ENCODE measurements at regions not wholly inside any gene's neighbourhood (a gene's known extent, or its start where the extent isn't known, plus 50 kb on each side); places are given as distances from the start of the nearest gene placed in this dataset.

- 83 to 100% methylated on average over 1 of the region's 1 CpG for WGBS, 2 experiments (ENCODE audit: insufficient coverage in 2 of 2)
- no peak overlapping the region for H3K4me3 ChIP-seq (ENCODE audit: extremely low read depth, insufficient read depth, low read length, poor library complexity, severe bottlenecking)
- H3K4me1 ChIP-seq (ENCODE audit: control insufficient read depth, insufficient read depth, low read length, poor library complexity, severe bottlenecking): peaks cover 11% of the 10 kb centered on the region
- H3K9me3 ChIP-seq (ENCODE audit: control insufficient read depth, low read length): no peaks in the 10 kb centered on the region
- no peak overlapping the region for H3K27ac ChIP-seq (ENCODE audit: low read depth, low read length, severe bottlenecking)
- no peaks in the 10 kb centered on the region for H3K36me3 ChIP-seq (ENCODE audit: control insufficient read depth, insufficient read depth, low read length)
Measured at GRCh38 chr10:108583877-108584276, 1339.4 kb downstream of the XPNPEP1 start.

GRCh38 chr10:108582888-108583287, 1340.4 kb downstream of the XPNPEP1 start:
- 60 to 70% methylated on average over 1 of the region's 1 CpG for WGBS, 2 experiments (ENCODE audit: insufficient coverage in 2 of 2)
- H3K4me3 ChIP-seq (ENCODE audit: extremely low read depth, insufficient read depth, low read length, poor library complexity, severe bottlenecking): no peak overlapping the region
- H3K27ac ChIP-seq (ENCODE audit: low read depth, low read length, severe bottlenecking): peak overlapping the region; percentile 71
- H3K4me1 ChIP-seq (ENCODE audit: control insufficient read depth, insufficient read depth, low read length, poor library complexity, severe bottlenecking): peaks cover 16% of the 10 kb centered on the region
- H3K36me3 ChIP-seq (ENCODE audit: control insufficient read depth, insufficient read depth, low read length): no peaks in the 10 kb centered on the region
- no peaks in the 10 kb centered on the region for H3K9me3 ChIP-seq (ENCODE audit: control insufficient read depth, low read length)

DNA sequence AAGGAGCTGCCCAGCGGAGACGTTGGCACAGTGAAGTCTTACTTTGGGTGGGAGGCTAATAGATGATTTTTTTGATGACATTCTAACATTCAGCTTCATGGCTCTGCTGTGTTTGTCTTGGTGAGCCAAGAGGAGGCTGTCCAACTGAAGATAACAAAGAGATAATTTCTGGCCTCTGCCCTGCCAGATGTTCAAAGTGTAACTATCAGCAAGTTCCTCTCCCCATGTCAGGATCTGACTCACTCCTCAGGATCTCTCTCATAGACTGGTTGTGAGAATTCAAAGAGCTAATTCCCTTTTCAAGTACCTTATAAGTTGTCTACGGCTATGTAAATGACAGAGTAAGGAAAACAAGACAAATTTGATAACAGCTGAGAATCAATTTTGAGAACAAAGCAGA, 1340.9 kb downstream of the XPNPEP1 start:
- WGBS, 2 experiments (ENCODE audit: insufficient coverage in 2 of 2): 83 to 88% methylated on average over 2 of the region's 3 CpGs
- Histone ChIP-seq H3K27ac (ENCODE audit: low read depth, low read length, severe bottlenecking) (peak overlapping the region; percentile 71), H3K4me1 (ENCODE audit: control insufficient read depth, insufficient read depth, low read length, poor library complexity, severe bottlenecking) (peaks cover 17% of the 10 kb centered on the region), H3K9me3 (ENCODE audit: control insufficient read depth, low read length) (no peaks in the 10 kb centered on the region), H3K4me3 (ENCODE audit: extremely low read depth, insufficient read depth, low read length, poor library complexity, severe bottlenecking) (no peak overlapping the region), H3K36me3 (ENCODE audit: control insufficient read depth, insufficient read depth, low read length) (no peaks in the 10 kb centered on the region)

- no peak overlapping the region for H3K27ac ChIP-seq (ENCODE audit: low read depth, low read length, severe bottlenecking)
Measured at GRCh38 chr10:108578258-108578657, 1345.1 kb downstream of the XPNPEP1 start.

GRCh38 chr10:108574233-108574632, 1349.1 kb downstream of the XPNPEP1 start:
- no peaks in the 10 kb centered on the region for H3K36me3 ChIP-seq (ENCODE audit: control insufficient read depth, insufficient read depth, low read length)
- no peak overlapping the region for H3K27ac ChIP-seq (ENCODE audit: low read depth, low read length, severe bottlenecking)
- H3K4me3 ChIP-seq (ENCODE audit: extremely low read depth, insufficient read depth, low read length, poor library complexity, severe bottlenecking): no peak overlapping the region
- no peaks in the 10 kb centered on the region for H3K9me3 ChIP-seq (ENCODE audit: control insufficient read depth, low read length)
- WGBS, 2 experiments (ENCODE audit: insufficient coverage in 2 of 2): no CpG with 5 or more reads among the region's 1 CpG
- H3K4me1 ChIP-seq (ENCODE audit: control insufficient read depth, insufficient read depth, low read length, poor library complexity, severe bottlenecking): peaks cover 6% of the 10 kb centered on the region

More at GRCh38 chr10:108578258-108578657, 1345.1 kb downstream of the XPNPEP1 start:
- 80 to 100% methylated on average over 1 of the region's 1 CpG for WGBS, 2 experiments (ENCODE audit: insufficient coverage in 2 of 2)
- Histone ChIP-seq H3K4me1 (ENCODE audit: control insufficient read depth, insufficient read depth, low read length, poor library complexity, severe bottlenecking) (peaks cover 17% of the 10 kb centered on the region), H3K4me3 (ENCODE audit: extremely low read depth, insufficient read depth, low read length, poor library complexity, severe bottlenecking) (no peak overlapping the region), H3K9me3 (ENCODE audit: control insufficient read depth, low read length) (no peaks in the 10 kb centered on the region), H3K36me3 (ENCODE audit: control insufficient read depth, insufficient read depth, low read length) (no peaks in the 10 kb centered on the region)

GRCh38 chr10:108568824-108569223, 1354.5 kb downstream of the XPNPEP1 start:
- Histone ChIP-seq H3K27ac (ENCODE audit: low read depth, low read length, severe bottlenecking) (no peak overlapping the region), H3K4me1 (ENCODE audit: control insufficient read depth, insufficient read depth, low read length, poor library complexity, severe bottlenecking) (no peaks in the 10 kb centered on the region), H3K36me3 (ENCODE audit: control insufficient read depth, insufficient read depth, low read length) (no peaks in the 10 kb centered on the region), H3K4me3 (ENCODE audit: extremely low read depth, insufficient read depth, low read length, poor library complexity, severe bottlenecking) (no peak overlapping the region), H3K9me3 (ENCODE audit: control insufficient read depth, low read length) (no peaks in the 10 kb centered on the region)
- no CpG with 5 or more reads among the region's 2 CpGs for WGBS, 2 experiments (ENCODE audit: insufficient coverage in 2 of 2)

DNA sequence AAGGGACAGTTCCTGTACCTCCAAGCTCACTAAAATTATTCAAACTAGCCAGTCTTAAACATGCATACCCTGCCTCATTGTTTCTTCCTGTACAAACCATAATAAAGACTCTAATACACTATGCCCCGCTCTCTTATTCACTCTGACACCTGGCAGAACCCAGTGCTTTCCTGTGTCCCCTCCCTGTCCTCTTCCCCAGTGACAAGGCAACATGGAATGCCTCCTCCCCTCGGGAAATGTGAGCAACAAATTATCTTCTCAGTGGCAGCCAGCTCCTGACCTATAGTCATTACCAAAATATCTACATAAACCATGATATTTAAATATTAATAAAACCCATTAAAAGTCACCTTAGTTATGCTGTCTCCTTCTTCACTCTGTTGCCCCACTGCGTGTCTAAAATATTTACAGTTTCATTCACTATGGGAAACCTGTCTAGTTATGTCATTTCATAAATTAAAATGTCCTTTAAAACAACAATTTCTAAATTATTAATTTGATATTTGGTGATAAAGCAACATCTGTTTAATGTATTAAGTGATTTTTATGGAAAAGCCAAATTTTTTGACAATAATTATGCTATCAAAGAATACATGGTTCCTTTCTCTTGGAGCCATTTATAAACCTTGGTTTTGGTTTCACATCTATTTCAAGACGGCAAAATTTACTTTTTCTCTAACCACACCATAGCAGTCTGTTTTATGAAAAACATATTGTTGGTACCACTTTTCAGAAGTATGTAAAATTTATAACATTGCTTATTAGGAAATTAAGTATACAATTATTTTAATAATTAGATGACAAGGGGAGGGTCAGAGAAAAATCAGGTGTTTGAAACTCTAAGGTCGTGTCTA, 1355.2 kb downstream of the XPNPEP1 start:
- Histone ChIP-seq H3K27ac (ENCODE audit: low read depth, low read length, severe bottlenecking) (no peak overlapping the region), H3K9me3 (ENCODE audit: control insufficient read depth, low read length) (no peaks in the 10 kb centered on the region), H3K4me3 (ENCODE audit: extremely low read depth, insufficient read depth, low read length, poor library complexity, severe bottlenecking) (no peak overlapping the region), H3K4me1 (ENCODE audit: control insufficient read depth, insufficient read depth, low read length, poor library complexity, severe bottlenecking) (no peaks in the 10 kb centered on the region), H3K36me3 (ENCODE audit: control insufficient read depth, insufficient read depth, low read length) (no peaks in the 10 kb centered on the region)
- WGBS, 2 experiments (ENCODE audit: insufficient coverage in 2 of 2): 82 to 93% methylated on average over 1 to 2 of the region's 5 CpGs

DNA sequence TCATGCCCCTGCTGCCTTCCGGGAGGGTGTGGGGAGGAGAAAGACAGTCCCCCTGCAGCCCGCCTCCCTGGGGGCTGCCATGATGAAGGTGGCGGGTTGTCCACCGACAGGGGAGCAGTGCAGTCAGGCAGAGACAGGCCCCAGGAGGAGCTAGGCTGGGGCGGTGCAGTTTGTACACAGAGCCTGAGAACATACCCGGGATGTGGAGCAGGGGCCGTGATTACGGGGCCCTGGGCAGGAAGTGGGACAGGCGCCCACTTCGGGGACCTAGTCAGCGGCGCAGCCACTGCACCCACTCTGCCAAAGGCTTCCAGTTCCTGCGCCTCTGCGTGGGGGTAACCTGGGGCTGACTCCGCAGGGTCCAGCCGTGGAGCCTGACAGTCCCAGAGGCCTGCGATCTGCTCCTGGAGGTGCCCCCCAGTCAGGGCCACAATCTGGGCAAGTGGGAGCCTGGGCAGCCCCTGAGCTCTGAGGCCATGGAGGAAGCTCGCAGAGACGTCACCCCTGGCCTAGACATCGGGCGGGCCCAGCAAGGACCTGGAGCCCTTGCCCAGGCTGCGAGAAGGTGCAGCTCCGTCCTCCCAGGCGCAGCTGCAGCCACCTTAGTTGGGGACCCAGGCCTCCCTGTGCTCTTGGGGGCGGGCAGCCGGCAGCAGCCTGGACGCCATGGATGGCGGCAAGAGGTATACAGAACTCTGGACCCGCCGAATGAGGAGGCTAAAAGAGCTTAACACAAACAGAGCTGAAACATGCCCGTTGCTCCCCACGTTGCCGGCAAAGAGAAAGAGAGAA, 1356.8 kb downstream of the XPNPEP1 start:
- Histone ChIP-seq H3K27ac (ENCODE audit: low read depth, low read length, severe bottlenecking) (no peak overlapping the region), H3K4me1 (ENCODE audit: control insufficient read depth, insufficient read depth, low read length, poor library complexity, severe bottlenecking) (no peaks in the 10 kb centered on the region), H3K9me3 (ENCODE audit: control insufficient read depth, low read length) (no peaks in the 10 kb centered on the region), H3K4me3 (ENCODE audit: extremely low read depth, insufficient read depth, low read length, poor library complexity, severe bottlenecking) (no peak overlapping the region), H3K36me3 (ENCODE audit: control insufficient read depth, insufficient read depth, low read length) (no peaks in the 10 kb centered on the region)
- 93 to 94% methylated on average over 32 of the region's 33 CpGs for WGBS, 2 experiments (ENCODE audit: insufficient coverage in 2 of 2)

DNA sequence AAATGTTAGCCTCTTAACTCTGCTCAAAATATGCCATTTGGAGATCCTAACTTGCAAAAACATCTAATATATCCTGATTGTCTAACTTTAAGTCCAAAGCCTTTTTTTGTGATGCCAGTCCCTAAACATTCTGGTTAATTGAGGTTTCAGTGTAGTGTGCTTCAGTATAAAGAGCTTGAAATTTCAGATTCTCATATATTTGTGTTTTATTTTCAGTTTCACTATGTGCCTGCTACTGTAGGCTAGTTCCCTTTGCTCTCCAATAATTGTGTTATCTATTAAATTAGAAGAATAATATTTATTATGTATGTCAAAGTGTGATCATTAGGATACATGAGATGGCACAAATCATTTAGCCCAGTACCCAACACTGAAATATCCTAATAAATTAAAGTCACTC, 1361.2 kb downstream of the XPNPEP1 start:
- Histone ChIP-seq H3K9me3 (ENCODE audit: control insufficient read depth, low read length) (no peaks in the 10 kb centered on the region), H3K4me3 (ENCODE audit: extremely low read depth, insufficient read depth, low read length, poor library complexity, severe bottlenecking) (no peak overlapping the region)

DNA sequence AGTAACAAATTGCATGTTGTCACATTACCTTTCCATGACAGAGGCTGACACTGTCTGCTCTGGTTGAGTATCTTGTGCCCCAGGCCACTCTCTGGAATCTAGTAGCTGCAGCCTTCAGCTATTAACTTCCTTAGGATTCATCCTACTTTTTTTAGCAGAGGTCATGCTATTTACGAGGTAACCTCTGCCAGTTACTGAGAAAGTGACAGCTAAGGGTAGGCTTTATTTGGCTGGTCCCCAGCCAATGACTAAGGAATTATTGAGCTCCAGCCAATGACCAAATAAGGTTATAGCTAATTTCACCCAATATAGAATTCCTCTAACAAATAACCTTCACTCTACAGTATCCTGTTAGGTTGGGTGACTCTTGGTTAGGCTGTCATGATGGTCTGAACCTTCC, 1361.7 kb downstream of the XPNPEP1 start:
- Histone ChIP-seq H3K36me3 (ENCODE audit: control insufficient read depth, insufficient read depth, low read length) (no peaks in the 10 kb centered on the region), H3K27ac (ENCODE audit: low read depth, low read length, severe bottlenecking) (no peak overlapping the region), H3K4me1 (ENCODE audit: control insufficient read depth, insufficient read depth, low read length, poor library complexity, severe bottlenecking) (no peaks in the 10 kb centered on the region), H3K4me3 (ENCODE audit: extremely low read depth, insufficient read depth, low read length, poor library complexity, severe bottlenecking) (no peak overlapping the region), H3K9me3 (ENCODE audit: control insufficient read depth, low read length) (no peaks in the 10 kb centered on the region)
- WGBS, 2 experiments (ENCODE audit: insufficient coverage in 2 of 2): 50% methylated on average over 1 of the region's 1 CpG; no CpG with 5 or more reads in 1 of the 2 experiments

More for the DNA sequence above, 1361.2 kb downstream of the XPNPEP1 start:
- Histone ChIP-seq H3K27ac (ENCODE audit: low read depth, low read length, severe bottlenecking) (no peak overlapping the region), H3K36me3 (ENCODE audit: control insufficient read depth, insufficient read depth, low read length) (no peaks in the 10 kb centered on the region), H3K4me1 (ENCODE audit: control insufficient read depth, insufficient read depth, low read length, poor library complexity, severe bottlenecking) (no peaks in the 10 kb centered on the region)

GRCh38 chr10:108560488-108560887, 1362.8 kb downstream of the XPNPEP1 start:
- no peaks in the 10 kb centered on the region for H3K4me1 ChIP-seq (ENCODE audit: control insufficient read depth, insufficient read depth, low read length, poor library complexity, severe bottlenecking)
- no peaks in the 10 kb centered on the region for H3K9me3 ChIP-seq (ENCODE audit: control insufficient read depth, low read length)
- no peak overlapping the region for H3K4me3 ChIP-seq (ENCODE audit: extremely low read depth, insufficient read depth, low read length, poor library complexity, severe bottlenecking)

More at GRCh38 chr10:108560488-108560887, 1362.8 kb downstream of the XPNPEP1 start:
- no peaks in the 10 kb centered on the region for H3K36me3 ChIP-seq (ENCODE audit: control insufficient read depth, insufficient read depth, low read length)
- no peak overlapping the region for H3K27ac ChIP-seq (ENCODE audit: low read depth, low read length, severe bottlenecking)

Measured in mesodermal cell (in vitro differentiated cells).